Keratinocyte (primary cell): ENCODE measurements at regions not wholly inside any gene's neighbourhood (a gene's known extent, or its start where the extent isn't known, plus 50 kb on each side); places are given as distances from the start of the nearest gene placed in this dataset.

ENCODE experiments used
- DNase-seq: peaks from one replicate; pipeline ENCODE4 v3.0.0-alpha.2; 2011; ENCODE audit warnings: low read depth, missing footprints, low spot score
- FAIRE-seq: peaks from 2 replicates; lab custom pipeline; 2011; peaks lifted over from hg19 to GRCh38; lab: Jason Lieb, UNC
- H2AFZ ChIP-seq: 2 replicates; pipeline ENCODE4 v1.6.0; 2012; ENCODE audit warnings: low read length, control low read depth, inconsistent platforms; ENCODE audit not compliant: control insufficient read depth
- H3K27ac ChIP-seq: 2 replicates; pipeline ENCODE4 v1.5.1; 2011; ENCODE audit warnings: low read length; ENCODE audit not compliant: control insufficient read depth, insufficient read depth
- H3K27me3 ChIP-seq: 3 replicates; pipeline ENCODE4 v1.6.0; 2011; ENCODE audit warnings: low read length; ENCODE audit not compliant: control insufficient read depth, insufficient read depth; ENCODE audit errors: extremely low read depth
- H3K36me3 ChIP-seq, 2 experiments: 2 replicates in 1 of 2; 3 replicates in 1 of 2; pipeline ENCODE4 v1.5.1; 2011; ENCODE audit warnings: low read length in 2 of 2, mild to moderate bottlenecking in 1 of 2; ENCODE audit not compliant: control insufficient read depth in 2 of 2, insufficient read depth in 2 of 2; ENCODE audit errors: extremely low read depth in 1 of 2
- H3K4me1 ChIP-seq: 3 replicates; pipeline ENCODE4 v1.5.1; 2011; ENCODE audit warnings: low read length; ENCODE audit not compliant: control insufficient read depth, insufficient read depth; ENCODE audit errors: extremely low read depth
- H3K4me2 ChIP-seq: 3 replicates; pipeline ENCODE4 v1.6.0; 2011; ENCODE audit warnings: low read depth, low read length; ENCODE audit not compliant: control insufficient read depth, insufficient read depth; ENCODE audit errors: extremely low read depth
- H3K4me3 ChIP-seq, 3 experiments: fragments of 200-600 bp in 1 of 3; sonication (generic) in 1 of 3; 2 replicates in 2 of 3; 3 replicates in 1 of 3; pipeline ENCODE4 v1.5.1; 2011 to 2016; ENCODE audit warnings: low read length in 3 of 3, mild to moderate bottlenecking in 3 of 3, control low read depth in 2 of 3, inconsistent platforms in 1 of 3, low read depth in 1 of 3, mixed read lengths in 1 of 3, mixed run types in 1 of 3, moderate library complexity in 1 of 3; ENCODE audit not compliant: control insufficient read depth in 2 of 3, insufficient read depth in 2 of 3; ENCODE audit errors: extremely low read depth in 1 of 3
- H3K79me2 ChIP-seq: 2 replicates; pipeline ENCODE4 v1.6.0; 2012; ENCODE audit warnings: low read length; ENCODE audit not compliant: control insufficient read depth, insufficient read depth
- H3K9ac ChIP-seq: 3 replicates; pipeline ENCODE4 v1.6.0; 2011; ENCODE audit warnings: low read length; ENCODE audit not compliant: control insufficient read depth, insufficient read depth; ENCODE audit errors: extremely low read depth
- H3K9me1 ChIP-seq: 3 replicates; pipeline ENCODE4 v1.6.0; 2011; ENCODE audit warnings: low read length; ENCODE audit not compliant: control insufficient read depth, insufficient read depth; ENCODE audit errors: extremely low read depth
- H3K9me3 ChIP-seq: 2 replicates; pipeline ENCODE4 v1.5.1; 2012; ENCODE audit warnings: low read depth, low read length; ENCODE audit not compliant: control insufficient read depth
- H4K20me1 ChIP-seq: 3 replicates; pipeline ENCODE4 v1.6.0; 2011; ENCODE audit warnings: low read length; ENCODE audit not compliant: control insufficient read depth, insufficient read depth; ENCODE audit errors: extremely low read depth
- CTCF ChIP-seq, 3 experiments: IDR thresholded peaks in 1 of 3; conservative IDR thresholded peaks in 1 of 3; optimal IDR thresholded peaks in 1 of 3; 2 replicates in 2 of 3; 3 replicates in 1 of 3; pipeline versions ENCODE3 to v1.5.1; 2011; ENCODE audit warnings: low read length in 3 of 3, mild to moderate bottlenecking in 3 of 3, moderate library complexity in 2 of 3, control low read depth in 1 of 3, inconsistent platforms in 1 of 3; ENCODE audit not compliant: insufficient read depth in 2 of 3; ENCODE audit errors: extremely low read depth in 1 of 3
- EZH2 ChIP-seq: IDR thresholded peaks from one replicate; pipeline ENCODE4 v1.6.1; 2012; ENCODE audit warnings: inconsistent platforms, mild to moderate bottlenecking, low read length, moderate library complexity
- dilution Hi-C: fragments of 300-500 bp; cut with MboI; formaldehyde crosslinking; loops from one replicate; pipeline ENCODE4 v1.7.0; 2020; ENCODE audit warnings: low sequenced_read_pairs; ENCODE audit not compliant: extremely low pct_ligation_motif_present

- H3K79me2 ChIP-seq = no peaks in the 10 kb centered on the region
- DNase-seq (no peak), FAIRE-seq (no peak)
- no peak overlapping the region for H3K27ac ChIP-seq
- H3K9ac ChIP-seq = no peak overlapping the region
- no peak overlapping the region for H2AFZ ChIP-seq
- TF ChIP-seq EZH2 (no peak), CTCF (optimal IDR thresholded peaks at IDR 0.05 in 1 of 3, IDR thresholded peaks at IDR 0.05 in 1 of 3, conservative IDR thresholded peaks at IDR 0.05 in 1 of 3; ENCODE audit: extremely low read depth in 1 of 3, insufficient read depth in 2 of 3, low read length in 3 of 3) (no peak)
- dilution Hi-C loops = no loop called here
- no peaks in the 10 kb centered on the region for H3K36me3 ChIP-seq
- no peaks in the 10 kb centered on the region for H3K9me3 ChIP-seq
- no peak overlapping the region for H3K4me2 ChIP-seq
- H3K9me1 ChIP-seq = no peaks in the 10 kb centered on the region
- H3K4me1 ChIP-seq = no peaks in the 10 kb centered on the region
- no peaks in the 10 kb centered on the region for H4K20me1 ChIP-seq
- H3K27me3 ChIP-seq = no peaks in the 10 kb centered on the region
- no peak overlapping the region for H3K4me3 ChIP-seq
Measured at GRCh38 chr2:176453784-176454183, 184.5 kb downstream of the MTX2 start.

GRCh38 chr2:176454893-176455815 lies 185.9 kb downstream of the MTX2 start:
- no peak overlapping the region for H3K27ac ChIP-seq
- H3K36me3 ChIP-seq = no peaks in the 10 kb centered on the region
- no peak overlapping the region for H2AFZ ChIP-seq
- no peak overlapping the region for H3K9ac ChIP-seq
- H3K9me1 ChIP-seq = no peaks in the 10 kb centered on the region
- FAIRE-seq (no peak), DNase-seq (peak; percentile 23)
- H3K4me2 ChIP-seq = no peak overlapping the region
- H3K4me1 ChIP-seq = no peaks in the 10 kb centered on the region
- H3K79me2 ChIP-seq = no peaks in the 10 kb centered on the region
- TF ChIP-seq EZH2 = no peak
- TF ChIP-seq CTCF (optimal IDR thresholded peaks at IDR 0.05 in 1 of 3, IDR thresholded peaks at IDR 0.05 in 1 of 3, conservative IDR thresholded peaks at IDR 0.05 in 1 of 3; ENCODE audit: extremely low read depth in 1 of 3, insufficient read depth in 2 of 3, low read length in 3 of 3) = peak; percentile 78 to 85 (median 84)
- H3K4me3 ChIP-seq = no peak overlapping the region
- dilution Hi-C loops = no loop called here
- no peaks in the 10 kb centered on the region for H4K20me1 ChIP-seq
- H3K27me3 ChIP-seq = no peaks in the 10 kb centered on the region
- no peaks in the 10 kb centered on the region for H3K9me3 ChIP-seq
